DMS114 treated with DMSO at 0.1 percent for 48 hours (cell line): ENCODE measurements at regions not wholly inside any gene's neighbourhood (a gene's known extent, or its start where the extent isn't known, plus 50 kb on each side); places are given as distances from the start of the nearest gene placed in this dataset.
"Not testable (repeated sequence)": the region's sequence is repeated elsewhere in the genome, so short reads cannot be mapped to it uniquely, and the experiment has no call there.

Experiments
- DNase-seq: peaks from one replicate; lab custom pipeline; 2025; ENCODE audit not compliant: unreplicated experiment; lab: John Stamatoyannopoulos, UW

DNA sequence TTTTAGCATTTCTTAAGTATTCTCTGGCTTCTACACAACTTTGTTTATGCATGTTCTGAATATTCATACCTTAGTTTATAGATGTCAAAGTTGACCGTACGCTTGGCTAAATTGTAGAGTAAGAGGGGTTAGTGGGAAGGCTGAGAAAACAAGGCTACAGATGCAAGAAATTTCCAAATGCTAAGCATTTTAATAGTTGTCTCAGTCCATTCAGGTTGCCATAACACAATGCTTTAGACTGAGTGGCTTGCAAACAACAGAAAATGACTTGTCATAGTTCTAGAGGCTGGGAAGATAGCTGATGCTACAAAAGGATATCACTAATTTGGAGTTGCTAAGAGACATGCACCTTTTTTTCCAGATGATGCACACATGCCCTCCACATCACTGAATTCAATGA lies 53.0 kb upstream of the C1QTNF3 start:
- DNase-seq = not testable (repeated sequence)

- DNase-seq = not testable (repeated sequence)
Observed at GRCh38 chr5:34099891-34100290, 56.9 kb upstream of the C1QTNF3 start.

GRCh38 chr5:34101567-34101966 lies 58.6 kb upstream of the C1QTNF3 start:
- DNase-seq = not testable (repeated sequence)

DNA sequence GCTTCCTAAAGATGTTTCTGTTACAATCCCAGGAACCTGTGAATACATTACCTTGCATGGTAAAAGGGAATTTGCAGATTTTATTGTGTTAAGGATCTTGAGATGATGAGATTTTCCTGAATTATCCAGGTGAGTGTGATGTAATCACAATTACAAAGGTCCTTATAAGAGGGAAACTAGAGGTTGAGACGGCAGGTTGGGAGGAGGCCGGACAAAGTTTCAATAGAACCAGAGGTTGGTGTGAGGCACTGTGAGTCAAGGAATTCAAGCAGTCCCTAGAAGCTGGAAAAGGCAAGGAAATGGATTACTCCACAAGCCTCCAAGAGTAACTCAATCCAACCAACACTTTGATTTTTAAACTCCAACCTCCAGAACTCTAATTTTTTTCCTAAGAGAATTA lies 65.9 kb upstream of the C1QTNF3 start:
- DNase-seq = not testable (repeated sequence)

DNA sequence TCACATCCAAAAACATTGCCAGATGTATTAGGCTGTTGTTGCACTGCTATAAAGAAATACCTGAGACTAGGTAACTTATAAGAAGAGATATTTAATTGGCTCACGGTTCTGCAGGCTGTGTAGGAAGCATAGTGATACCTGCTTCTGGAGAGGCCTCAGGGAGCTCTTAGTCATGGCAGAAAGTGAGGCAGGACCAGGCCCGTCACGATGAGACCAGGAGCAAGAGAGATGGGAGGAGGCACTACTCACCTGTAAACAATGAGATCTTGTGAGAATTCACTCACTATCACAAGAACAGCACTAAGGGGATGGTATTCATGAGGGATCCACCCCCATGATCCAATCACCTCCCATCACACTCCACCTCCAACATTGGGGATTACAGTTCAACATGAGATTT lies 81.3 kb upstream of the C1QTNF3 start:
- not testable (repeated sequence) for DNase-seq

GRCh38 chr5:34125354-34125753 lies 82.3 kb upstream of the C1QTNF3 start:
- not testable (repeated sequence) for DNase-seq

DNA sequence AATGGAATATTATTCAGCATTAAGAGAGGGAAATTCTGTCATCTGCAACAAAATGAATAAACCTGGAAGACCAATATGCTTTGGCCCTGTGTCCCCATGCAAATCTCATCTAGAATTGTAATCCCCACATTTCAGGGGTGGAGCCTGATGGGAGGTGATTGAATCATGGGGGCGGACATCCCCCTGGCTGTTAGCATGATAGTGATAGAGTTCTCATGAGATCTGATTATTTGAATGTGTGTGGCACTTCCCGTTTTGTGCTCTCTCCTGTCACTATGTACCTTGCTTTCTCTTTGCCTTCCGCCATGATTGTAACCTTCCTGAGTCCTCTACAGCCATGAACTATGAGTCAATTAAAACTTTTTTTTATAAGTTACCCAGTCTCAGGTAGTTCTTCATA lies 83.7 kb upstream of the C1QTNF3 start:
- DNase-seq = not testable (repeated sequence)

GRCh38 chr5:34127818-34128217 lies 84.8 kb upstream of the C1QTNF3 start:
- DNase-seq = not testable (repeated sequence)

DNA sequence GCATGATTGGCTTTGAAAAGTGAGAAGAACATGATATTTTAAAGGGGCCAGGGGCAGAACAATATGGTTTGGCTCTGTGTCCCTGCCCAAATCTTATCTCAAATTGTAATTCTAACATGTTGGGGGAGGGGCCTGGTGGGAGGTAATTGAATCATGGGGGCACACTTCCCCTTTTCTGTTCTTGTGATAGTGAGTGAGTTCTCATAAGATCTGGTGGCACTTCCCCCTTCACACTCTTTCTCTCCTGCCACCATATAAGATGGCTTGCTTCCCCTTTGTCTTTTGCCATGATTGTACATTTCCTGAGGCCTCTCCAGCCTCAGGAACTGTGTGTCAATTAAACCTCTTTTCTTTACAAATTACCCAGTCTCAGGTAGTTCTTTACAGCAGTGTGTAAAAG lies 85.9 kb upstream of the C1QTNF3 start:
- not testable (repeated sequence) for DNase-seq

DNA sequence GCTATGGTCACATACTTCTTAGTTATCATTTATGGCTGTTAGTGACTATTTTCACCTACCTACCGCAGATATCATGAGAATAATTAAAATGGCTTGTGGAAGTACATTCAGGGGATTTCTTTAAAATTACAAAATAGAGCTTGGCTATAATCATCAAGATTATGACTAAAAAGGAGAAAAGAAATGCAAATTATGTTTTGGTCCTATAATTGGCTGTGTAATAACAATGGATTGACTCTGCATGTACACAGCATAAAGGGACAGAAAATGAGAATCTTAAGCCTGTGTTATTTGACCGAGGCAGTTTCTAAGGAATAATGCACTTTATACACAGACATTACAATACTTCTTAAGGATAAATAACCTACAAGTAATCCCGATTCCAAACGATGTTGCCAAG lies 112.0 kb upstream of the C1QTNF3 start:
- not testable (repeated sequence) for DNase-seq

DNA sequence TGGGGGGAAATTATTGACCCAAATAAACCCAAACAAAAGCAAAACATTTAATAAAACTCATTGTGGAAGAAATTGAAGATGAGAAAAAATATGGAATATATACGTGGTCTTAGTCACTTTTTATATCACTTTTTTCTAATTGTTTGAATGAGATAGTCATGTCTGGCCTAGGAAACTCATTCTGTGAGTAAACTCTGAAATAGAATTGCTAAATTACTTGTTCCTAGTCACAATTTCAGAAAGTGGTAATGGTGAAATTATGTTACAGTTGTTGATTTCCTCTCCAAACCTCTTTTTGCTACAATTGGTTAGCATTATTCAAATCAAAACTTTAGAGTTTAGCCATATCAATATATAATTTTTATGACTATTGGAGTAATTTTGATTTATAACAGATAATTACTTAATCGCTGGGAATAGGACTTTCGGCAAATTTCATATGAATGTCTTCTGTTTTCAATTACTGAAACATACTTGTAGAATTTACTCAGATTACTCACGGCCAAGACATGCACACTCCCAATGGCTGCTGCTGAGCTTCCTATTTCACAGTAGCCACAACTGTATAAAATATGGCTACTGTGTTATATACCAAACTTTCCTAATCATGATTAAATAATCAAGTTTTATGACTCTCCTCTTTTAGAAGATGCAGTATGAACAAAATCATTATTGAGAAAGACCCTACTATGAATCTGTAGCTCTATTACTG lies 113.8 kb upstream of the C1QTNF3 start:
- DNase-seq = not testable (repeated sequence)

DNA sequence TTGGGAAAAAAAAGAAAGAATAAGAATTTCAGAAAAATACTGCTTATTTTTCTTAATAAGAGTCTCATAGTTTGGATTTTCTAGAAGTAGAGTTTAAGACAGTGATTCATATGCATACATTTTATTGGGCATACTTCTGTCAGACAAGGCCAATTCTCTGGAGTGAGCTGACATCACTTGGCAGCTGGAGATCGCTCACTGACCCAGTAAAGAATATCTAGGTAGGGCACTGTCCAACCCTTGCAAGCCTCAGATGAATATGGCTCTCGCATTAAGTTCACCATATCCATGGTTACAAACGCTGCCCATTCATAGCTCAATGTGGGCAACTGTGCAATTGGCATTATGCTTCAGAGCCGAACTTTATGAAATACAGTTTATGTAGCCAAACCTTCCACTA lies 117.9 kb upstream of the C1QTNF3 start:
- DNase-seq = not testable (repeated sequence)

DNA sequence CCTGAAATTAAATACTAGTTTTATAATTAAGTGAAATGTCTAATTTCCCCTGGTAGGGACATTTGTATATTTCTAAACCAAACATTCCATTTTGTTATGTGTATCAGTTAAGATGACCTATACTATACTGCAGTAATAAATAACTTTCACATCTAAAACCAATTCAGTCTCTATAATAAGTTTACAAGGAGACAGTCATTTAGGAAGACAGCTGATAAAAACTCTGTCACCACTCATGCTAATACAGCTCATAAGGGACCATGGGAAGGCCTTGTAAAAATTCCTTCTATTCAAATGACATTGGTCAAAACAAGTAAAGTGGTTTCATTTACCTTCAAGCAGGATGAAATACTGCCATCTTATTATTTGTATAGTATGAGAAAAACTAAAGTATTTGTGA lies 128.4 kb upstream of the C1QTNF3 start:
- not testable (repeated sequence) for DNase-seq

DNA sequence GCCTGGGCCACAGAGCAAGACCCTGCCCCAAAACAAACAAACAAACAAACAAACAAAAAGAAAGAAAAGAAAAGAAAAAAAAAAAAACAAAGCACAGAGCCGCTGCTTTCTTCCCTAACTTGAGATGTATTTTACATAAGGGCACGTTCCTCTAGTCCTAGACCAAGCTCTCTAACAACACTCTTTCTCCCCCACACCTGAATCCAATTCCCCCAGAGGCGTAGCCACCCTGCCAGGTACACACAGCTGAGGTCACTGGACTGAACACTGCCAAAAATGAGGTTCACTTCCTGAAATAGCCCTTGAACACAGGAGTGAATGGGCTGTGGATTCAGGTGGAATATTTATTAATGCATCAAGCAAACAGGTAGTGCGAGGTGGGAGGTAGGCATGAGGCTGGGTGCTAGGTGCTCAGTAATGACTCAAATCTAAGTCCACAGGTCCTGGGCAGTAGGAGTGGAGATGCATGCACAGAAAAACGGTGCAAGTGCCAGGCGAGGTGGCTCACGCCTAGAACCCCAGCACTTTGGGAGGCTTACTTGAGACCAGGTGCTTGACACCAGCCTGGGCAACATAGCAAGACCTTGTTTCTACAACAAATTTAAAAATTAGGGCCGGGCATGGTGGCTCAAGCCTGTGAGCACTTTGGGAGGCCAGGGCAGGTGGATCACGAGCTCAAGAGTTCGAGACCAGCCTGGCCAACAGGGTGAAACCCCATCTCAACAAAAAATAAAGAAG lies 136.6 kb upstream of the C1QTNF3 start:
- not testable (repeated sequence) for DNase-seq

GRCh38 chr5:34180225-34180624 lies 137.2 kb upstream of the C1QTNF3 start:
- DNase-seq = not testable (repeated sequence)

GRCh38 chr5:34180940-34181614 lies 138.1 kb upstream of the C1QTNF3 start:
- not testable (repeated sequence) for DNase-seq

GRCh38 chr5:34185005-34185404 lies 142.0 kb upstream of the C1QTNF3 start:
- DNase-seq = not testable (repeated sequence)

DNA sequence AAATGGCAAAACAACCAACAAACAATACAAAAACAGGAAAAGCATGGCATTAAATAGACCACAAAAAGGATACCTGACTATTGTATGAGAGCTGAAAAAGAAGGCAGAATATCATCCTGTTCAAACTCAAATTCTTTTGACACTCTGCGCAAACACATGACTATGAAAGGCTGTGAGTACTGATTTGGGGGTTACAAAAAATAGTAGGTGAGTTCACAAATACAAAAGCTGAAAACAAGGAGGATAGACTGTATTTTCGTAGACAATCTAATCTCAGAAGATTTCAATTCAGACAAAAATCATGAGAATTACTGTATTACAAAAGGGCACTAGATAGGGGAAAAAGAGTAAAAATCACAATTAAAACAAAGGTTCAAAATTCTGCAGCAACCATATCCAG lies 142.6 kb upstream of the C1QTNF3 start:
- DNase-seq = not testable (repeated sequence)

- not testable (repeated sequence) for DNase-seq
Observed at GRCh38 chr5:34186108-34186507, 143.1 kb upstream of the C1QTNF3 start.

- not testable (repeated sequence) for DNase-seq
Observed at GRCh38 chr5:34186865-34187264, 143.9 kb upstream of the C1QTNF3 start.

- not testable (repeated sequence) for DNase-seq
Observed at GRCh38 chr5:34187441-34187840, 144.4 kb upstream of the C1QTNF3 start.
